Caki2 (cell line): ENCODE measurements at regions not wholly inside any gene's neighbourhood (a gene's known extent, or its start where the extent isn't known, plus 50 kb on each side); places are given as distances from the start of the nearest gene placed in this dataset.
"Not testable (repeated sequence)": the region's sequence is repeated elsewhere in the genome, so short reads cannot be mapped to it uniquely, and the experiment has no call there.

Experiments
- DNase-seq: peaks from one replicate; pipeline ENCODE4 v3.0.0-alpha.2; 2015; ENCODE audit warnings: low read depth
- in situ Hi-C: cut with HindIII; loops from 2 replicates; pipeline ENCODE4 v1.10.0; 2016; ENCODE audit warnings: low sequenced_read_pairs, low pct_unique_long_range_greater_than_20kb, mixed read lengths

GRCh38 chr1:232859216-232859615 is 54.0 kb downstream of the MAP10 start:
- in situ Hi-C loops, result no loop called here
- DNase-seq, result no peak

GRCh38 chr1:232861107-232861506 is 55.9 kb downstream of the MAP10 start:
- no peak for DNase-seq
- in situ Hi-C loops, result no loop called here

GRCh38 chr1:232863544-232864275 is 58.5 kb downstream of the MAP10 start:
- in situ Hi-C loops, result no loop called here
- no peak for DNase-seq

- no peak for DNase-seq
- in situ Hi-C loops, result no loop called here
Observed at GRCh38 chr1:232865102-232865931, 60.1 kb downstream of the MAP10 start.

GRCh38 chr1:232868793-232869491 is 63.7 kb downstream of the MAP10 start:
- in situ Hi-C loops, result no loop called here
- DNase-seq, result peak; percentile 77

- DNase-seq, in situ Hi-C loops: not testable (repeated sequence)
Observed at GRCh38 chr1:232871291-232871969, 66.2 kb downstream of the MAP10 start.

GRCh38 chr1:232872284-232872683 is 67.1 kb downstream of the MAP10 start:
- in situ Hi-C loops, result no loop called here
- no peak for DNase-seq

GRCh38 chr1:232872738-232873137 is 67.5 kb downstream of the MAP10 start:
- DNase-seq, result no peak
- in situ Hi-C loops, result no loop called here

- DNase-seq, result no peak
- in situ Hi-C loops, result no loop called here
Observed at GRCh38 chr1:232873412-232873811, 68.2 kb downstream of the MAP10 start.

- in situ Hi-C loops, result no loop called here
- DNase-seq, result no peak
Observed at GRCh38 chr1:232873931-232874330, 68.7 kb downstream of the MAP10 start.

GRCh38 chr1:232875536-232875935 is 70.3 kb downstream of the MAP10 start:
- DNase-seq, result no peak
- in situ Hi-C loops, result no loop called here

- in situ Hi-C loops, result no loop called here
- no peak for DNase-seq
Observed at GRCh38 chr1:232876506-232877364, 71.5 kb downstream of the MAP10 start.

GRCh38 chr1:232877365-232878028 is 72.3 kb downstream of the MAP10 start:
- DNase-seq, result no peak
- in situ Hi-C loops, result no loop called here

- in situ Hi-C loops, result no loop called here
- DNase-seq, result no peak
Observed at GRCh38 chr1:232878086-232878485, 72.3 kb upstream of the NTPCR start.

GRCh38 chr1:232880354-232880753 is 70.1 kb upstream of the NTPCR start:
- in situ Hi-C loops, result no loop called here
- no peak for DNase-seq

- in situ Hi-C loops, result no loop called here
- no peak for DNase-seq
Observed at GRCh38 chr1:232883992-232884661, 66.3 kb upstream of the NTPCR start.

GRCh38 chr1:232886271-232886670 is 64.1 kb upstream of the NTPCR start:
- in situ Hi-C loops, result no loop called here

More at GRCh38 chr1:232886271-232886670, 64.1 kb upstream of the NTPCR start:
- DNase-seq, result no peak
